Spleen (tissue), 7 donors: ENCODE measurements at regions not wholly inside any gene's neighbourhood (a gene's known extent, or its start where the extent isn't known, plus 50 kb on each side); places are given as distances from the start of the nearest gene placed in this dataset.
A peak's percentile ranks its signal among the peaks of the same experiment; 100 is the strongest.

Experiments
- POLR2A ChIP-seq, 3 donors: fragments of 450-650 bp; IDR thresholded peaks; one replicate each; pipeline ENCODE4 v1.5.1; 2017; ENCODE audit warnings: antibody characterized with exemption in 3 of 3, mild to moderate bottlenecking in 1 of 3
- TF ChIP-seq, protein P1 (sequence below), 11 experiments: fragments of 200-600 bp in 7 of 11; fragments of 450-650 bp in 4 of 11; sonication (generic) in 4 of 11; IDR thresholded peaks in 8 of 11; conservative IDR thresholded peaks in 3 of 11; 1 replicate in 7 of 11; 2 replicates in 4 of 11; pipeline versions ENCODE4 v1.4.0 to v1.8.0; 2016 to 2021; ENCODE audit warnings: antibody characterized with exemption in 11 of 11, inconsistent platforms in 4 of 11, mild to moderate bottlenecking in 1 of 11
- donor health status: DM: no; HTN: no; CAD: no; lungs with moderate emphysema.
- donor health status: DM: no; HTN: no; CAD: no.
- donor health status: DM: no; HTN: no; CAD: no.

DNA sequence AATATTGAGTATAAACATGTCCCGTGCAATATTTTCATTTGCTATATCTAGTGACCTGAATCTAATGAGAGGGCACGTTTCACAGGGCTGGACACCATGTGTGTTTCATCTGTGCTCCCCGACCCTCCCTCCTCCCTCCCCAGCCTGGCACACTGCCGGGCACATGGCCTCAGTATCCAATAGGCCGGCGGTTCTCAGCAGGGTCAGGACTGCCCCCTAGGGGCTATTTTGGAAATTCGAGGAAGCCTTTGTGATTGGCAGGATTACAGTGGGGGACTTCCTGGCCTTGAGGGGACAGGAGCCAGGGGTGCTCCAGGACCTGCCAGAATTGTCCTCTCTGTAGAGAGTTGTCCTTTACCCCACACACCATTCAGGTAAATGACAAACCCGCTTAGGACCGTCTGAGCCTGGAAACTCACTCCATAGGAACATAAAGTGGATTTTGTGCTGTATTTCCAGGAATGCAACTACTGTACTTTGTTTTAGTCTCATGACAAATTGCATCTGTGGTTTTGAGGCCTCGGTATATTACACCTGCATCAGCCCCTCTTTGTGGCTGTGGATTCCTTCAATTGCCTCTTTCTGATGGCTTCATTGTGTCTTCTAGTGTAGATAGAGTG is 109.5 kb upstream of the SIM2 start:
- no peak for TF ChIP-seq POLR2A (IDR thresholded peaks at IDR 0.05)
- TF ChIP-seq, protein P1, sequence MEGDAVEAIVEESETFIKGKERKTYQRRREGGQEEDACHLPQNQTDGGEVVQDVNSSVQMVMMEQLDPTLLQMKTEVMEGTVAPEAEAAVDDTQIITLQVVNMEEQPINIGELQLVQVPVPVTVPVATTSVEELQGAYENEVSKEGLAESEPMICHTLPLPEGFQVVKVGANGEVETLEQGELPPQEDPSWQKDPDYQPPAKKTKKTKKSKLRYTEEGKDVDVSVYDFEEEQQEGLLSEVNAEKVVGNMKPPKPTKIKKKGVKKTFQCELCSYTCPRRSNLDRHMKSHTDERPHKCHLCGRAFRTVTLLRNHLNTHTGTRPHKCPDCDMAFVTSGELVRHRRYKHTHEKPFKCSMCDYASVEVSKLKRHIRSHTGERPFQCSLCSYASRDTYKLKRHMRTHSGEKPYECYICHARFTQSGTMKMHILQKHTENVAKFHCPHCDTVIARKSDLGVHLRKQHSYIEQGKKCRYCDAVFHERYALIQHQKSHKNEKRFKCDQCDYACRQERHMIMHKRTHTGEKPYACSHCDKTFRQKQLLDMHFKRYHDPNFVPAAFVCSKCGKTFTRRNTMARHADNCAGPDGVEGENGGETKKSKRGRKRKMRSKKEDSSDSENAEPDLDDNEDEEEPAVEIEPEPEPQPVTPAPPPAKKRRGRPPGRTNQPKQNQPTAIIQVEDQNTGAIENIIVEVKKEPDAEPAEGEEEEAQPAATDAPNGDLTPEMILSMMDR (IDR thresholded peaks at IDR 0.05 in 8 of 11, conservative IDR thresholded peaks at IDR 0.05 in 3 of 11), result peak in 6 of 11 experiments; percentile 12 to 41 (median 35)
